HAP-1 (cell line): ENCODE measurements at regions not wholly inside any gene's neighbourhood (a gene's known extent, or its start where the extent isn't known, plus 50 kb on each side); places are given as distances from the start of the nearest gene placed in this dataset.

Experiments used
- DNase-seq, 2 experiments: peaks; one replicate each; pipeline ENCODE4 v3.0.0-alpha.2; 2016 to 2020; ENCODE audit warnings: low spot score in 2 of 2
- H3K27me3 ChIP-seq: fragments of 250-450 bp; sonication (Bioruptor Pico); 2 replicates; pipeline ENCODE4 v1.5.1; 2020; ENCODE audit warnings: low read depth, mild to moderate bottlenecking, moderate library complexity
- H3K36me3 ChIP-seq: fragments of 250-450 bp; sonication (Bioruptor Pico); replicated peaks from 2 replicates; pipeline ENCODE4 v1.5.1; 2020; ENCODE audit warnings: mild to moderate bottlenecking
- H3K4me1 ChIP-seq: fragments of 250-450 bp; sonication (Bioruptor Pico); 2 replicates; pipeline ENCODE4 v1.5.1; 2020; ENCODE audit warnings: mild to moderate bottlenecking
- H3K4me3 ChIP-seq: fragments of 250-450 bp; sonication (Bioruptor Pico); 2 replicates; pipeline ENCODE4 v1.5.1; 2020; ENCODE audit warnings: mild to moderate bottlenecking, moderate library complexity
- H3K9me3 ChIP-seq: fragments of 250-450 bp; sonication (Bioruptor Pico); 2 replicates; pipeline ENCODE4 v1.5.1; 2020; ENCODE audit warnings: mild to moderate bottlenecking, moderate library complexity
- in situ Hi-C: fragments of 300-500 bp; cut with MboI; formaldehyde crosslinking; loops from 3 replicates; pipeline ENCODE4 v1.14.3; 2020; ENCODE audit warnings: low sequenced_read_pairs, inconsistent platforms, mixed read lengths

- Histone ChIP-seq H3K36me3 (no peaks in the 10 kb centered on the region), H3K27me3 (no peaks in the 10 kb centered on the region), H3K4me1 (no peaks in the 10 kb centered on the region), H3K9me3 (no peaks in the 10 kb centered on the region), H3K4me3 (no peak overlapping the region)
- in situ Hi-C loops: no loop called here
- no peak for DNase-seq
Observed at GRCh38 chr17:77824102-77824779, 134.3 kb upstream of the TNRC6C start.

GRCh38 chr17:77824780-77825280, 133.7 kb upstream of the TNRC6C start:
- no peaks in the 10 kb centered on the region for H3K9me3 ChIP-seq
- in situ Hi-C loops: no loop called here
- DNase-seq: no peak
- H3K4me1 ChIP-seq: no peaks in the 10 kb centered on the region
- H3K27me3 ChIP-seq: no peaks in the 10 kb centered on the region
- H3K36me3 ChIP-seq: no peaks in the 10 kb centered on the region
- no peak overlapping the region for H3K4me3 ChIP-seq

- in situ Hi-C loops: no loop called here
- no peak for DNase-seq
- Histone ChIP-seq H3K36me3 (no peaks in the 10 kb centered on the region), H3K27me3 (no peaks in the 10 kb centered on the region), H3K4me1 (no peaks in the 10 kb centered on the region), H3K4me3 (no peak overlapping the region), H3K9me3 (no peaks in the 10 kb centered on the region)
Observed at GRCh38 chr17:77825621-77826020, 132.9 kb upstream of the TNRC6C start.

GRCh38 chr17:77826132-77826873, 132.2 kb upstream of the TNRC6C start:
- no peak overlapping the region for H3K4me3 ChIP-seq
- in situ Hi-C loops: no loop called here
- no peaks in the 10 kb centered on the region for H3K9me3 ChIP-seq
- H3K36me3 ChIP-seq: no peaks in the 10 kb centered on the region
- DNase-seq: no peak
- H3K27me3 ChIP-seq: no peaks in the 10 kb centered on the region
- no peaks in the 10 kb centered on the region for H3K4me1 ChIP-seq

GRCh38 chr17:77827039-77827438, 131.5 kb upstream of the TNRC6C start:
- no peak for DNase-seq
- no peak overlapping the region for H3K4me3 ChIP-seq
- in situ Hi-C loops: no loop called here
- no peaks in the 10 kb centered on the region for H3K36me3 ChIP-seq
- H3K9me3 ChIP-seq: no peaks in the 10 kb centered on the region
- H3K4me1 ChIP-seq: no peaks in the 10 kb centered on the region
- no peaks in the 10 kb centered on the region for H3K27me3 ChIP-seq

- in situ Hi-C loops: no loop called here
Observed at GRCh38 chr17:77827511-77827910, 131.0 kb upstream of the TNRC6C start.

GRCh38 chr17:77828749-77829539, 129.6 kb upstream of the TNRC6C start:
- no peaks in the 10 kb centered on the region for H3K27me3 ChIP-seq
- H3K4me1 ChIP-seq: no peaks in the 10 kb centered on the region
- no peak for DNase-seq
- H3K9me3 ChIP-seq: no peaks in the 10 kb centered on the region
- H3K36me3 ChIP-seq: no peaks in the 10 kb centered on the region
- H3K4me3 ChIP-seq: no peak overlapping the region
- in situ Hi-C loops: no loop called here

More at GRCh38 chr17:77827511-77827910, 131.0 kb upstream of the TNRC6C start:
- no peak for DNase-seq
- Histone ChIP-seq H3K36me3 (no peaks in the 10 kb centered on the region), H3K4me3 (no peak overlapping the region), H3K9me3 (no peaks in the 10 kb centered on the region), H3K27me3 (no peaks in the 10 kb centered on the region), H3K4me1 (no peaks in the 10 kb centered on the region)

GRCh38 chr17:77829843-77830799, 128.4 kb upstream of the TNRC6C start:
- Histone ChIP-seq H3K4me3 (no peak overlapping the region), H3K36me3 (no peaks in the 10 kb centered on the region), H3K4me1 (peaks cover 6% of the 10 kb centered on the region), H3K9me3 (no peaks in the 10 kb centered on the region), H3K27me3 (no peaks in the 10 kb centered on the region)
- DNase-seq: no peak
- in situ Hi-C loops: no loop called here

GRCh38 chr17:77830816-77831473, 127.6 kb upstream of the TNRC6C start:
- no peak overlapping the region for H3K4me3 ChIP-seq
- no peaks in the 10 kb centered on the region for H3K27me3 ChIP-seq
- DNase-seq: no peak
- H3K4me1 ChIP-seq: peaks cover 9% of the 10 kb centered on the region
- in situ Hi-C loops: no loop called here
- H3K36me3 ChIP-seq: no peaks in the 10 kb centered on the region
- no peaks in the 10 kb centered on the region for H3K9me3 ChIP-seq

GRCh38 chr17:77831474-77832179, 126.9 kb upstream of the TNRC6C start:
- no peak overlapping the region for H3K4me3 ChIP-seq
- H3K36me3 ChIP-seq: no peaks in the 10 kb centered on the region
- no peaks in the 10 kb centered on the region for H3K9me3 ChIP-seq
- no peak for DNase-seq
- H3K27me3 ChIP-seq: no peaks in the 10 kb centered on the region
- H3K4me1 ChIP-seq: peaks cover 9% of the 10 kb centered on the region
- in situ Hi-C loops: no loop called here

- DNase-seq: no peak
- peaks cover 9% of the 10 kb centered on the region for H3K4me1 ChIP-seq
Observed at GRCh38 chr17:77832180-77832560, 126.3 kb upstream of the TNRC6C start.

GRCh38 chr17:77833769-77834168, 124.7 kb upstream of the TNRC6C start:
- Histone ChIP-seq H3K4me3 (no peak overlapping the region), H3K36me3 (no peaks in the 10 kb centered on the region), H3K27me3 (no peaks in the 10 kb centered on the region), H3K9me3 (no peaks in the 10 kb centered on the region), H3K4me1 (peaks cover 9% of the 10 kb centered on the region)
- in situ Hi-C loops: no loop called here
- DNase-seq: no peak

More at GRCh38 chr17:77832180-77832560, 126.3 kb upstream of the TNRC6C start:
- Histone ChIP-seq H3K27me3 (no peaks in the 10 kb centered on the region), H3K4me3 (no peak overlapping the region), H3K36me3 (no peaks in the 10 kb centered on the region), H3K9me3 (no peaks in the 10 kb centered on the region)
- in situ Hi-C loops: no loop called here
